ENCODE measurements at regions not wholly inside any gene's neighbourhood (a gene's known extent, or its start where the extent isn't known, plus 50 kb on each side); places are given as distances from the start of the nearest gene placed in this dataset.
A peak's percentile ranks its signal among the peaks of the same experiment; 100 is the strongest.
"Not testable (repeated sequence)": the region's sequence is repeated elsewhere in the genome, so short reads cannot be mapped to it uniquely, and the experiment has no call there.

DNA sequence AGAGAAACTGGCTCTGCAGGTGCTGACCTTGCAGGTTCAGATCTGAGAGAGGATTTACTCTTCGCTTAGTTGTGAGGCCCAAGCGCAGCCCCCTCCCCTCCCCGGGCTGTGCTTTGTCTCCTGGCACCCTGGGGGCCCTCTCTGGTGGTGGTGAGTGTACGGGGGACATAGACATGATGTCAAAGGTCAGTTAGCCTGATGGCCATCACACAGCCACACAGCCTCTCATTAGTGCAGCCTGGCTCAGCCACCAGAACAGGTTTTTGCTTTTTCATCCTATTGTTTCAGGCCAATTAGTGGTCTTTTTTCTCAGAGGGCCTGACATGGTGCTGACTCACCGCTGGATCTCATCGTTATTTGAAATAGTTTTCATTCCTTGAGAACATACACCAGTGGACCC is 437.9 kb downstream of the AACS start:
- no peak for DNase-seq (ENCODE audit: low spot score)

GRCh38 chr12:125509195-125509594 is 444.0 kb downstream of the AACS start:
- no peak for DNase-seq (ENCODE audit: low spot score)

GRCh38 chr12:125512541-125513298 is 447.5 kb downstream of the AACS start:
- no peak for DNase-seq (ENCODE audit: low spot score)

- no peak for DNase-seq (ENCODE audit: low spot score)
These were observed 450.7 kb downstream of the AACS start for GRCh38 chr12:125515887-125516286.

DNA sequence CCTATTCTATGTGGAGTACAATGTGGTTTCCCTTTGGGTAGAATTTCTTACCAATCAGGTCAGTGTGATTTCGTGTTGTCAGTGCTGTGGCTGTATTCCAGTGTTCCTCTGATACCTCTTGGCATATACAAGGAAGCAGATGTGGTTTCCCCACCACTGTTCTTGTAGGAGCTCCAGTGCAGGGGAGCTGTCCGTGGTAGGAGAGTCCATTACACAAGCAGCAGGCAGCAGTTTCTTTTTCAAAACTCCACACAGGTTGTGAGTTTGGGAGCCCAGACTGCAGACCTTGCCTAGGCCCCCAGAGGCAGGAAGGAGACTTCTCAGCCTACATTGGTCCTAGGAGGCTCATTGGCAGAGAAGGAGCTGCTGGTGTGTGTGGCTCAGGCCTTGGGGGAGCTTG is 452.8 kb downstream of the AACS start:
- DNase-seq (ENCODE audit: low spot score), result no peak

DNA sequence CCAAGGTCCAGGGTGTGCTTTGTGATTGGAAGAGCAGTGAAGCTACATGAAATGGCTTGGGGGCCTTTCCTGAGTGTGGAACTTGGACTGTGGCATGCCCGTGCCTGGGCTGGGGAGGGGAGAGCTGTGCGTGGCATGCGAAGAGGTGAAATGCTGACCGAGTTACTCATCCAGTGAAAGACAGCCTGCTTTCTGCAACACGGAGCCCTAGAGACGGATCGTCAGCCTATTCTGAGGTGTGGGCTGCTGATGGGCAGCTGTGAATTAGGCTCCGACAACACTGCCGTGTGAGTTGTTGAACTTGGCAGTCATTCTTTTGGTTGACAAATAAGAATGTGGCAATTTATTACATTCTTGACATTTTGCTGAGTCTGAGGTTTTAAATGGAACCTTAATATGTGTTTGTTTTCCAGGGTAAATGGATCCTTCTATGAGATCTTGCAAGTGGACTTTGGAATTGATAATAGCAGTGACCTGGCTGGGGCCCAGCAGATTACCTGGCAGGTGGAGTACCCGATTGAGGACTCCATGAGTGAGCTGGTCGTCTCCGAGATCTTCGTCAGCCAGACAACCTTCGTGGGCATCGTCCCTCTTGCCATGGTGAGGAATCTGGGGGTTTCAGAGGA is 453.9 kb downstream of the AACS start:
- no peak for DNase-seq (ENCODE audit: low spot score)

DNA sequence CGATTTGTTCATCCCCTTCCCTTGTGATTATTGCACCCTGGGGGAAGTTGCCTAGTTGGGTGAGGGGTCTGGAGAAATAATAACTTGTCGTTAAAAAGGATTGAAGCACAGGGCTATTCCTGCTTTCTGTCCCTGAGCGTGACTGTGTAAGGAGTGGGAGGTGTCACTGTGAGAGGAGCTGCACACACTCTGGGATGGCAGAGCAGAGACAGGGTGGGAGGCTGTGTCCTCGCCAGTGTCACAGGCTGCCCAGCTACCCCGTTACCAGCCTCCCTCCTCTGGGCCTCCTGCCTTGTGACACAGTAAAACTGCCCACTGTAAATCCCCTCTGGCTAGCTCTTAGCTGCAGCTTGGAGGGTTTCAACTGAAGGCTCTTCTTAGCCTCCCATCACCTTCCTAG is 460.6 kb downstream of the AACS start:
- no peak for DNase-seq (ENCODE audit: low spot score)

DNA sequence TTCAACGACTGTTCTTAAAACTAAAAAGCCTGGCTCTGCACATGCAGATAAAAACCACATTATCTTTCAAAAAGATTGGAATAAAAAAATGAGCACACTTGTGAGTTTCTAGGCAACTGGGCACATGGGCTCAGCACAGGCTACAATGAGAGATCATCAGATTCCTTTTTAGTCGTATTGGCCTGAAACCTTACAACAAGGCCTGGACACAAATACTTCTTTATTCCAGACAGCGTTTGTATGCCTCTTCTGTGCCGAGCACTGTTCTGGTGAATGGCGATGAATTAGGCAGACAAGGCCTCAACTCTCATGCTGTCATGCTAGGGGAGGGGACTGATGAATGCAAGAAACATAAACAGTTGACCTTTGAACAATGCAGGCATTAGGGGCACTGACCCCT is 463.0 kb downstream of the AACS start:
- DNase-seq (ENCODE audit: low spot score), result peak; percentile 61

DNA sequence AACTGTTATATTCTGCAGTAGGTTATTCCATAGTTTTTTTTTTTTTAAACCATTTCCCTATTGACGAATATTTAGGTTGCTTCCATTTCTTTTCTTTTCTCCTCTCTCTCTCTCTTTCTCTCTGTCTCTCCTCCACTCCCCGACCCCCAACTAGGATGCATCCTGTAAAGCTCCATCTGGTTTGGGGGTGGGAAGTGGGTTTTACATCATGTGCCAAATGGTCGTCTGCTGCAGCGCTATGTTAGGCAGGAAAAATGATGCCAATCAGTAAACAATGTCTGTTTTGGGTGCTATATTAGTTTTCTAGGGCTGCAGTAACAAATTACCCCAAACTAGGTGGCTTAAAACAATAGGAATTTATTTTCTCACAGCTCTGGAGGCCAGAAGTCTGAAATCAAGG is 465.0 kb downstream of the AACS start:
- no peak for DNase-seq (ENCODE audit: low spot score)

DNA sequence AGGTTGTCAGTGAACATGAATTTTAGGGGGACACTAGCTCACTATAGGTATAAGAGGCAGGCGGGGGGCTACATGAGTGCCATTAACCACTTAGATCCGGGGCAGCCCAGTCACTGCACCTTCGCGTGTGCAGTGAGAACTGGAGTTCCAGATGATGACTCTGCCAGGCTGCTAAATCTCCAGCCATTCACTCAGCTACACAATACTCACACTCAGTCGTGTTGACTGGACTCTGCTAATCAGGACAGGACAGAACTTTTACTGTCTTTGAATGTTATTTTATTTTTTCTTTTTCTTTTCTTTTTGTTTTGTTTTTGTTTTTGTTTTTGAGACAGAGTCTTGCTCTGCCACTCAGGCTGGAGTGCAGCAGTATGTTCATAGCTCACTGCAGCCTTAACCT is 465.6 kb downstream of the AACS start:
- no peak for DNase-seq (ENCODE audit: low spot score)

- DNase-seq (ENCODE audit: low spot score), result no peak
These were observed 466.3 kb downstream of the AACS start for GRCh38 chr12:125531574-125531973.

DNA sequence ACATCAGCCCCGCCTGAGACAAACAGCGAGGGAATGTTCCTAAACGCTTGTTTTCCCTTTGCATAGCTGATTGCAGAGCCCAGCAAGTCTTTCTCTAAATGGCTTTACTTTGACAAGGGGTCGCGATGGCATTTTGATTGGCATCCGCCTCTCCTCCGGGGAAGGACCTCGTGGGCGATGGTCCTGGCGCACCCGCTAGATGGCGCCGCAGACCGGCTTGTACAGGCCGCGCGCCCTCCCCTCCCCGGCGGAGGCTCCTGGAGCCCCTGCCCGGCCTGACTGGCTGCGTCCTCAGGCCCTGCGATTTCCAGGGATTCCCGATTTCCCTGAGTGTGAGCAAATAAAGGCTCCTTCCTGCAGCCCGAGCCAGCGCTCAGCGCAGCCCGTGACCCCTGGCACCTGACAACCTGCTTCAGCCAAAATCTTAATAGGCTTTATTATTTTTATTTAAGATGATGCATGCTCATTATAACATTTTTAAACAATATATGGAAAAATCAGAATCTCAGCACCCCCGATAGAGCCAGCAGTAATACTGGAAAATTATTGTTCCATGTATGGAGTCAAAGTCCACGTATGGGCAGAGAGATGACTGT is 468.3 kb downstream of the AACS start:
- peak; percentile 10 for DNase-seq (ENCODE audit: low spot score)

GRCh38 chr12:125538401-125539199 is 473.4 kb downstream of the AACS start:
- no peak for DNase-seq (ENCODE audit: low spot score)

GRCh38 chr12:125540580-125541204 is 475.5 kb downstream of the AACS start:
- no peak for DNase-seq (ENCODE audit: low spot score)

DNA sequence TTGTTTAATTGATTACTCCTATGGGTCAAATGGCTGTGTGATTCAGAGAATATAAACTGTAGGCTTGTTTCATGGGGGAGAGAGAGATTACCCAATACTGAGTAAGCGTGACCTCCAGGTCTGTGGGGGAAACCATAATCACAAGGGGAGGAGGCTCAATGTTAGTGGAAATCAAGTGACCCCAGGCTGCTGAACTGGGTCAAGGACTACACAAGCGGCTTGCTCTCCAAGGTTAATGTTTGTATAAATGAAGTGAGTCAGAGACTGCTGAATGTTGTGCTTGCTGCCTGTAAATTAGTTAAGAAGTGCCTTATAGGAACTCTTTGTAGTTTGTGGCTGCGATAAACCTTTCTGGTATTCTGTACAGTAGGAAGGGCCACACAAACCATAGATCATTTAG is 479.7 kb downstream of the AACS start:
- no peak for DNase-seq (ENCODE audit: low spot score)

- DNase-seq (ENCODE audit: low spot score), result no peak
These were observed 483.9 kb downstream of the AACS start for GRCh38 chr12:125549171-125549570.

DNA sequence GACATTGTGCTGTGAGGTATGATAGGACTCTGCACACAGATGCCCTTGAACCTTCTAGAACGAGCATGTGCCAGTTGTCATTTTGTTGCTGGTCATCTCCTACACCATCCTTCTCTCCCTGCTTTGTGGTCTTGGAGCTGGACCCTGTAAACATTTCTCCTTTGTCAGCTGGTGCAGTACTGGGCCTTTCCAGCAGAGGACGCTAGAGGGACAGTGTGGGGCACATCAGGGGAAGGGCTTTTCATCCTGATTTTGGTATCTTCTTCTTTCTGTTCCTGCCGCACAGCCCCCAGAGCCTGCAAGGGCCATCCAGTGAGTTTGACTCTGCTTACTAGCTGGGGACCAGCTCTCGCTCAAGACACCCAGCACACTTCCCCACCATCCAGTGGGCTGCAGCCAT is 484.6 kb downstream of the AACS start:
- no peak for DNase-seq (ENCODE audit: low spot score)

- DNase-seq (ENCODE audit: low spot score), result no peak
These were observed 487.1 kb downstream of the AACS start for GRCh38 chr12:125552295-125552694.

- DNase-seq (ENCODE audit: low spot score), result not testable (repeated sequence)
These were observed 495.8 kb downstream of the AACS start for GRCh38 chr12:125561008-125561407.

DNA sequence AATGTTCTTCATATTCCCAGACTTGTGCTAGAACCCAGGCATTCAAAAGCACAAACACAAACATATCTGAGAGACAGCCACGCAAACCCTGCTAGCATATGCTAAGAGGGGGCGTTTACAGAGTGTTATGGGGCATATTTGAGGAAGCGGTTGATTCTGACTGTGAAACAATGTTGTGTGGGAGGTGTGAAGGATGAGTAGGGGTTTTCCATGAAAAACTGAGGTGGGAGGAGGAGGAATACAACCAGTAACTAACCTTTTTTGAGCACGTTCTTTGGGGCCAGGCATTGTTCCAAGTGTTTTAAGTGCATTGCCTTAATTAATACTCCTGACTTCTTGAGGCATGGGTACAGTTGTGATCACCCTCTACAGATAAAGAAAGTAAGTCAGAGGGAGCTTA is 499.5 kb downstream of the AACS start:
- DNase-seq (ENCODE audit: low spot score), result no peak

GRCh38 chr12:125567581-125567980 is 502.3 kb downstream of the AACS start:
- no peak for DNase-seq (ENCODE audit: low spot score)

GRCh38 chr12:125568306-125568705 is 503.1 kb downstream of the AACS start:
- no peak for DNase-seq (ENCODE audit: low spot score)
